ENCODE measurements at regions not wholly inside any gene's neighbourhood (a gene's known extent, or its start where the extent isn't known, plus 50 kb on each side); places are given as distances from the start of the nearest gene placed in this dataset.
A peak's percentile ranks its signal among the peaks of the same experiment; 100 is the strongest.
"Not testable (repeated sequence)": the region's sequence is repeated elsewhere in the genome, so short reads cannot be mapped to it uniquely, and the experiment has no call there.

DNA sequence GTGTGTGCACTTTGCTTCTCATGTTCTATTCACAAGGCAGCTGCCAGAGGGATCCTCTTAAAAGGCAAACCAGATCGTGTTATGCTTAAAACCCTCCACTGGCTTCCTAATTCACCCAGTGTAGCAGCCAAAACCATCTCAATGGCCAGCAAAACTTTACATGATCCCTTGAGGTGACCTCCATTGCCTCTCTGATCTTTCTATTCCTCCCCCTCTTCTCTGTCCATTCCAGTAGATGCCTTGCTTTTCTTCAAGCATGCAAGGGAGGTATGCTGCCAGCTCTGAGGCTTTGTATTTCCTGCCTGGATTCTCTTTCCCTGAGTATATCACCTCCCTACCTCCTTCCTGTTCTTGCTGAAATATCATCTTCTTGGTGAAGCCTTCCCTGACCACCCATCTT, 93.2 kb upstream of the KCNK2 start:
- DNase-seq = no peak

DNA sequence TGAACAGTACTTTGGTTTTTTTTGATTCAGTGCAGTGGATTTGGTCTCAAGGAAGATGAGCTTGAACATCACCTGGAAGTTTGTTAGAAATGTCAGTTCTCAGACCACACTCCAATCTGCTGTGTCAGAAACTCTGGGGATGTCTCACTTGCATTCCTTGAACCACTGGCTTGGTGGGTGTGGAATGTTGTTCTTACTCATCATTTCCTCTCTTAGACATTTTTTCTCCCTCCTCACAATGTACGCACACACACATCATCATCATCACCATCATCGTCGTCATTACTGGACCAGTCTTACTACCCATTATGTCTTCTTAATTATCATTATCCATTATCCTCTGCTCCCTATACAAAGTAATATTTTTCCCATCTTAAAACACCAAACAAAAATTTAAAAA, 91.9 kb upstream of the KCNK2 start:
- no peak for DNase-seq

DNA sequence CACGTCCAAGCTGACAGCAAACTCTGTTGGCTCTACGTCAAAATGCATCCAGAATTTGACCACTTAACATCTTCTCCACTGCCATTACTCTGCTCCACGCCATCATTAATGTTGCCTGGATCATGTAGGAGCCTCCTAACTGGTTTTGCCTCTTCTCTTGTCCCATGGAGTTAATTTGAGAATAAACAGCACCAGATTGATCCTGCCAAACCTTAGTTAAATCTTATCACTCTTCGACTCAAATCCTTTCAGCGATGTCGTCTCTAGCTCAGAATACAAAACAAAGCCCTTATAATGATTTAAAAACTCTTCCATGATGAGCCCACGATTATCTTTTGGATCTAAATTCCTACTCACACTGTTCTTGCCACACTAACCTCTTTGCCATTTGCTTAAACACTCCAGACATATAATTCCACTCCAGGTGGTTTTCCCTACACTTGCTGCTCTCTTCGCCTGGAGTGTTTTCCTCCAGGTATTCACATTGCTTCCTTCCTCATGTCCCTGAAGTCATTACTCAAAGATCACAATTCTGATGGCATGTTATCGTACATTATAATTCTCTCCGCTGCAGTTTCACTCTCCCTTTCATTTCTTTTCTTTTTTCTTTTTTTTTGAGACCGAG, 90.7 kb upstream of the KCNK2 start:
- no peak for DNase-seq

DNA sequence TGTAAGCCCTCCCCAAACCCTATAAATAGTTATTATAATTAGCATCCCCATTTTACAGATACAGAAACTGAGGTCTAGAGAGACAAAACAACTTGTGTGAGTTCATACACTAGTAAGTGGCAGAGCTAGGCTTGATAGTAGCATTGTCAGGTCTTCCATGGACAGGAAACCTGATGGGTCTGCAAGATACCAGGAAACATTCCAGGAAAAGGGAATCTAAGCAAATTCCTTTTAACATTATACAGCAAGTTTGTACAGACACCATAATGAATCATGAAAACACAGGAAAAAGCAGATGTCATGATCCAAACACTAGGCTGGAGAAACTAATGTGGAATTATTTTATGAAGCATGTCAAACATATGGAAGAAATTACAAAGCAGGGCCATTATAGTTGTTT, 89.1 kb upstream of the KCNK2 start:
- DNase-seq = peak; percentile 49

DNA sequence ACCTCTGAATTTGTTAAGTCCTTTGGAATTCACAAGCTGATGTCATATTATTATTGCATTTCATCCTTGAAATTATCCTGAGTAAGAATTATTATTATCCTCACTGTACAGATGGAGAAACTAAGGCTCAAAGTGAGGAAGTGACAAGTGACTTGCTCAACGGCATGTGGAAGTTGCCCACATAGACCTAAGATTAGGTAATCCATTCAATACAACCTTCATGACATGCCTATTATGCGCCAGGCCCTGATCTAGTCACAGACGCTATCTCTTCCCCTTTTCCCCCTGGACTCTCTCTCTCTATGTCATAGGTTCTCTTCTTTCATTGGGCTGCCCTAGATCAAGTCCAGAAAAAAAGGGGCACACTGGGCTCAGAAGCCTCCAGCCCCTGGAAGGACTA, 84.9 kb upstream of the KCNK2 start:
- DNase-seq = no peak

DNA sequence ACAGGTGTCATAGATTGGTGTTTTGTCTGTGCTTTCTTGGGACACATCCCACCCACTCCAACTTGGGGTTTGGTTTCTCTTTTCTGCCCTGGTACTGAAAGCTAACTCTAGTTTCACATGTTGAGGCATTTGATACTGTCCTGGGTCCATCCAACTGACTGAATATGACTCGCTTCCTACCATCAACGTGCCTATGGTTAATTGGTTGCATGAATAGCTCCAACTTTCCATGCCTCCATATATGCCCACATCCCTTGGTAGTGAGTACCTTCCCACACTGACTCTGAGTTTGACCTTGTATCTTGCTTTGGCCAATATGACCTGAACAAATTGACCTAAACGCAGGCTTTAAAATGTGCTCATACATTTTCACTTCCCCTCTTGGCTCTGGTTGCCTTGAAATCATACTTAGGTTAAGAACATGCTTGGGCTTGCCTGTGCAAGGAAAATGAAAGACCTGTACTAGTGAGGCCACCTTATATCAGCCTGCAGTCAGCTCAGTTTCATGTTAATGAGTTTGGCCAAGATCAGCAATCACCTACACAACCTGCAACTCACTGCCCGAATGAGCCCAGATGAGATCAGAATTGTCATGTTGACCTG, 81.0 kb upstream of the KCNK2 start:
- DNase-seq = no peak

DNA sequence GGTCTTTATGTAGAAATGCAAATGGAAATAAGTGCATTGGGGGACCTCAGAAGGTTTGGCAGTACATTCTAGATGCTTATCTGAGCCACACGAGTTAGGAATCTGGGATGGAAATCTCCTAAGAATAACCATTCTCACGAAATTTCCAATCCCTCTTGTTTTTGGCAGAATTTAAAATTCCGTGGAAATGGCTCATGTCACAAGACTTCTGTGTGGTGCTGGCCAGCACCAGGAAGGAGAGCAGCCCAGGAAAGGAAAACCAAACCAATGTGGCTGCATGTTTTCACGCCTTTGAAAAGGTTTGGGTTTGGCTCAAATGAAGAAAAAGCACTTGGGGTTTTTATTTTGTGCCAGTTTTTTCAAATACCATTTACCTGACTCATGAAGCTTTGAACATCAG, 80.1 kb upstream of the KCNK2 start:
- DNase-seq = no peak

DNA sequence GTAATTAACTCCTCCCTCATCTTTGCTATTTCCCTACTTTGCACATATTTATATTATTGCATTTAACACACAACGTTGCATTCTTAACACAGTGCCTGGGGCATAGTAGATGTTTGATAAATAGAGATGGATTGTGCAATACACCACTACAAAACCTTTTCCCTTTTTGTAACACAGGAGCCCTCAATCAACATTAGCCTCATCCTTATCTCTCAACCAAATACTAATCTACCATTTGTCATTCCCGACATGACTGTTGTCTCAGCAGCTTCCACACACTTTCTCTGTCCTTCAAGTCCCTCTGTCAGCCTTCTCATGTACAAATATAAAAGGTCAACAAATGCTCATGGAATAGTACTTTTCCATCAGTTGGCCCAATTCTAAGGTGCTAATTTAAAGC, 78.9 kb upstream of the KCNK2 start:
- no peak for DNase-seq

DNA sequence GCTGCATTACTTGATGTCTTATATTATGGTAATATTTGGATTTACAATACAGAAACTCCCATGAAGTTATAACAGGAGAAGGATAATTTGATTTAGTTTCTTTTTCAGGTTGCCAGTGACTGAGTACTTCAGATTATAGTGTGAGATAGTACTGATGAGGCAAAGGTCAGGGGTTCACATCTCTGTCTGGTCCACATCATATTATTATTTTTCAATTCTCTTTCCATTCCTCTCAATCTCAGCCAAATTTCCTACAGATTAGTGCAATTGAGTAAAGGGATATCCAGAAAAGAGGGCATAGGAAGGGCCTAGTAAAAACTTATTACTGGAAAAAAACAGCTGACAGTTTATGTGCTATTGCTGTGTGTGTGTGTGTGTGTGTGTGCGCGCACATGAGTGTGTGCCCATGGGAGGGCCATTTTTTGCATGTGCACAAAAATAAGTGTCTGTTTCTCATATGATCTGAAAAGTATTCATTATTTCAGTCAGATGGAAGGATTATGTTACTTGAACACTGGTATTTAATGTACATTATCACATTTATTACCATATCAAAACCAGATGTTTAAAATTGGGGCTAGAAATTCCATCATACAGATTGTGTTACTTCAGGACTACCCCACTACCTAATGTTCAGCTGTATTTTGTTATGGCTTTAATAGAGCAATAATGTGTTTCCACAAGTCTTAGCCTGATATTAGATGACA, 78.3 kb upstream of the KCNK2 start:
- peak; percentile 76 for DNase-seq

DNA sequence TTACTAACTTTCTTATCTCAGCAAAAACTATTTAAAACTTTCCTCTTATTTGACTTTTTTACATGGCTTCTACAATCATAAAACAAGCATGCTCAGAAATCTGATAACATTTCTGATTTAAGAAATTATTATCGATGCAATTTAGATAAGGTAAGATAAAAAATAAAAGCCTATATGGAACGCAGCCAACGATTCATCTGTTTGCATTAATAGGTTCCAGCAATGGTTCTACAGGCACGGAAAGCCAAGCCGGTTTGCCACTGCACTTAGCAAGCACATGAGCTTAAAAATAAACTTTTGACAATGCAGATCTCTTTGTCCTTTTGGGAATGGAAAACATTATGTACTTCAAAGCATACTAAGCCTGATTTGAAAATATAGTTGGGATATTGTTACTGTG, 77.5 kb upstream of the KCNK2 start:
- DNase-seq = peak; percentile 60

DNA sequence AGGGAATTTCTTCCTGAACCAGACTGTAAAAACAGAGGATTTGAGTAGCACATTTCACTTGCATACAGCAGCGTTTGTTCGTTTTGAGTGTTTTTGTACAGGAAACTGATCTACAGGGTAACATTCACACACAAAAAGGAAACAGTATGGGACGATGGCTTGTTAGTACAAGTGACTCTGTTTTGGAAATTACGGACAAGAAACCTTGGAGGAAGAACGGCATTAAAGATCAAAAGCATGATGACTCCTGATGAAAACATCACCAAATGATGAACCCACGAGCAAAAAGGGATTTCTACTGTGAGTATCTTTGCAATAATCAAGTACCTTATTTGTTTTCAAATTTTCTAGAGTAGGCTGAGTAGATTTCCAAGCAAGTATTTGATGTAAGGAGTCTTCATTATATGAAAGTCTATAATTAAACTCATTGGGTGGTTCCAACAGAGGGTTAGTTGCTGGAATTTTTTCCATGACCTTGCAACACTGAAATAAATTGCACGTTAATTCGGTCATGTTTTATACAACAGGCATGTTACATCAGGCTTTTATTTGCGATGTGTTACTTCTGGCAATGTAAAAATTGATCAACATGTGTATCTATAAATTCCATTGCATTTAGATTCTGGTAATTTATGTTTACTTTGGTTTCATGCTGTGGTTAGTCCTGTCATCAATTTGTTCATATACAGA, 76.7 kb upstream of the KCNK2 start:
- DNase-seq = peak; percentile 60

DNA sequence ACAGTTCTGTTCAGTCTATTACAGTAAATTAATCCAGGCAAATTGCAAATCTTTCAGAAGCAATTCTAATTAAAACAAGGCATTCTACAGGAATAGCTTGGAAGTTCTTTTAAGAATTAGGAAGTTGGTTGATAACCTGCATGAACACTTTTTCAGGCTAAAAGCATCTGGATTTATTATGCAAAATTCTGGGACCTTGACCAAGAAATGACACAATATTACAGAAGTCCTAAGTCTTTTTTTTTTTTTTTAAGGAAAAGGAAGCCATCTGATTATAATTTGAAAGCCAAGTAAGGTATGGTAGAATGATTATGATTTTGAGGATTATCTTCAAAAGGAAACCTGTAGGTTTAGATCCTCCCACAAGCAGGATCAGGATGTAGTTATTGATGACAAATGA, 74.7 kb upstream of the KCNK2 start:
- no peak for DNase-seq

DNA sequence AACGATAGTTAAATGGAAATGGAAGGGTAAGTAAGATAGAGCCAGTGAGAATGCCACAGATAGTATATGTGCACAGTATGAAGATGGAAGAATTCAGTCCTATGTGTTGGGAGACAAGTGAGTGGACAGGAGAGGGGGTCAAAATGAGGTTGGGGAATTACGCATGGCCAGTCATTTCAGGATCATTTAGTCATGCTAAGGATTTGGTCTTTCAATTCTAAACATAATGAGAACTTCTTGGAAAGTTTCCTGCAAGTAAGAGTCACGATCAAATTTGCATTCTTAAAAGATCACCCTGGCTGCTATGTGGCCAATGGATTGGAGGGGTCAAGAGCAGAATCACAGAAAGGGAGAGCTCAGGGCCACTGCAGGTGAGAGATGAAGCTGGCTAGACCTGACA, 64.0 kb upstream of the KCNK2 start:
- no peak for DNase-seq

DNA sequence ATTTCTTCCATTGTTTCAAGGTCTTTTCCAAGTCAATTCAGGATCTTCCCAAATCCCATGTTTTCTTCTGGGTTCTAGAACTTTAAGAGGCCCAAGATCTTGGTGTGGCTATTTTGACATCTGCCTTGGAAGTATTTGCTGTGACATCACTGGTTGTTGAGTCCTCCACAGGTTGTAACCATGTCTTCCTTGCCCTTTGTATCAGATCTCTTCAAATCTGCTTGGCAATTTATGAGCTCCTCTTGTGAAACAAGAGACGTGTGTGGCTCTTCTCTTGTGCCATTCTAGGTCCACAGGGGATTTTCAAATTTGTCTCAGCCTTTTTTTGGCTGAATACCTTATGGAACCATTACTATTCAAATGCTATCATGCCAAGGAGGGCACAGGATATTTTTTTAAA, 60.3 kb upstream of the KCNK2 start:
- no peak for DNase-seq

DNA sequence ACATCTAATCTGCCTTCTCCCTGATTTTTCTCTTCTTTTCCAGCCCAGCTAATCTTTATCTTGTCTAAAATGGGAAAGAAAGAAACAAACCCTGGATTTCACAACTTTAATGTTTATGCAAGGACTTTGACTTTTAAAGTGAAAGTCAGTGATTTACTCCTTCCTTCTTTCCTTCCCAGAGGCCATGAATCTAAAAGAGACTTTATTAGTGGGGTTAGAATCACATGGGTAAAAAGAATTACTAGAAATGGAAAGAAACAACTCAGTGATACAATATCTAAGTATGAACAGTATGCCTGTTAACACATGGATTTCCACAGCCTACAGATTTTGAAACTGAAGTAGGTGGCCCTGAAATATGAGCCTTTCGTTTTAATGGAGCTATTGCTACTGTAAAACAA, 59.8 kb upstream of the KCNK2 start:
- DNase-seq = no peak

DNA sequence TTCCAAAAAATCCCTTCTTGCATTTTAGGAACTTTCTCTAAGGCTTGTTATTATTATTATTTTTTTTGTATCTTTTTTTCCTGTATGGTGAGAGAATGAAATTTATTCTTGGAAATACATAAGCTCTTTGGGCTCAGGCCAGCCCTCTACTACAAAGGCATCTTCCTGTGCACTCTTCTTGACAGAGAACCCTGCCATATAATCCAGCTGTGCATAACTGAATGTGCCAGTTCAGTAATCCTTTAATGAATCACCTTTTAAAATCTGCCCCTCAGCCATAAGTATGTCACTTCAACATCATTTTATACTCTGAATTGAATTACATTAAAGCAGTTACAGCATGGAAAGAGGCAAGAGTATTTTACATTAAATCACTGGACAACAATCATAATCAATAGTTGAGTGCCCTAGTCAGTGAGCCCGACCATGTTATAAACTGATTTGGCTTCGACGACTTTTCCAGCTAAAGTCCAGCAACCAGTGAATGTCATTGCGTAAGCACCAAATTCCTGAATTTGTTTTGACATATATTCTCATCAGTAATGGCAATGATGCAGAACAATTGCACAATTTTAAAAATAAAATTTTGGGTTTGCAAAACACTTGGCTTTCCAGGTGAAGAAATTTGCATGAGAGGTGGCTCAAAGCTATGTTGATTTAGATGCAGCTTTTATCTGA, 59.2 kb upstream of the KCNK2 start:
- no peak for DNase-seq

DNA sequence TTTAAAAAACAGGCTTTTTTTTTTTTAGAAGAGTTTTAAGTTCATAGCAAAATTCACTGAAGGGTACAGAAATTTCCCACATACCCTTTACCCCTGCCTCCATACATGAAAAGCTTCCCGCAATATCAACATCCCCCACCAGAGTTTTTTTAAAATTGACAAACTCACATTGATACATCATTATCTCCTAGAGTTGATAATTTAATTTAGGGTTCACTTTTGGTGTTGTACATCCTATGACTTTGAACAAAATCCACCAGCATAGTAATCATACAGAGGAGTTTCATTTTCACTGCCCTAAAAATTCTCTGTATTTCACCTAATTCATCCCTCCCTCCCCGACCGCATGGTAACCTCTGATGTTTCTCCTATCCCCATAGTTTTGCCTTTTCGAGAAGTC, 53.6 kb upstream of the KCNK2 start:
- DNase-seq = no peak

DNA sequence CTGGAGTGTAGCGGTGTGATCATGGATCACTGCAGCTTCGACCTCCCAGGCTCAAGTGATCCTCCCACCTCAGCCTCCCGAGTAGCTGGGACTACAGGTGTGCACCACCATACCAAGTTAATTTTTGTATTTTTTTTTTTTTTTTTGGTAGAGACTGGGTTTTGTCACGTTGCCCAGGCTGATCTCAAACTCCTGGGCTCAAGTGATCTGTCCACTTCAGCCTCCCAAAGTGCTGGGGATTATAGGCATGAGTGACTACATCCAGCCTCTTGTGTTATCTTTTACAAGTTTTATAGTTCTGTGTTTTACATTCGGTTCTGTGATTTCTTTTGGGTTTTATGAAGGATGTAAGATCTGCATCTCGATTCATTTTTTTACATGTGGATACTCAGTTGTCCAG, 52.0 kb upstream of the KCNK2 start:
- DNase-seq = not testable (repeated sequence)

DNA sequence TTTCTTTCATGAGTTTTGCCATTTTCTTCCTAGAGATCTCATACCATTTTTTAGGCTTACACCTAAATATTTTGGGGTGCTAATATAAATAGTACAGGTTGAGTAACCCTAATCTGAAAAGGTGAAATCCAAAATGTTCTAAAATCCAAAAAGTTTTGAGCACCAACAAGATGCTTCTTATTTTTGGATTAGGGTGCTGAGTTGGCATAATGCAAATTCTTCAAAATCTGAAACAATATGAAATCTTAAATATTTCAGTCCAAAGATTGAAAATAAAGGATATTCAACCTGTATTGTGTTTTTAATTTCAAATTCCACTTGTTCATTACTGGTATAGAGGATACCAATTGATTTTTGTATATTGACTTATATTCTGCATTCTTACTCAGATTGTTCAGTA, 51.1 kb upstream of the KCNK2 start:
- DNase-seq = no peak

All from skin of body (tissue), 1 donor.